Right ventricle myocardium superior (tissue), 1 donor: ENCODE measurements at regions not wholly inside any gene's neighbourhood (a gene's known extent, or its start where the extent isn't known, plus 50 kb on each side); places are given as distances from the start of the nearest gene placed in this dataset.

Experiments used
- ATAC-seq: fragments of 200-7000 bp; cut with Tn5 transposase; one replicate; pipeline ENCODE4 v1.9.1; 2020; ENCODE audit warnings: mild to moderate bottlenecking; ENCODE audit not compliant: poor library complexity
- DNase-seq: peaks from one replicate; pipeline ENCODE4 v3.0.0-alpha.2; 2020
- intact Hi-C: fragments of 100-400 bp; cut with DNase I; formaldehyde crosslinking; loops from one replicate; pipeline ENCODE4 v1.11.2; 2022
- donor health status: DM: no; HTN: yes; CAD: no; lungs with severe emphysema.

GRCh38 chr14:62064751-62065323 lies 302.6 kb downstream of the SNAPC1 start:
- ATAC-seq = no peak
- intact Hi-C loops = no loop called here

GRCh38 chr14:62066304-62066703 lies 304.1 kb downstream of the SNAPC1 start:
- intact Hi-C loops = no loop called here
- ATAC-seq (no peak), DNase-seq (no peak)

More at GRCh38 chr14:62064751-62065323, 302.6 kb downstream of the SNAPC1 start:
- DNase-seq = no peak

GRCh38 chr14:62071039-62071438 lies 308.8 kb downstream of the SNAPC1 start:
- DNase-seq (no peak), ATAC-seq (no peak)
- intact Hi-C loops = no loop called here

- intact Hi-C loops = no loop called here
Observed at GRCh38 chr14:62076368-62076767, 314.1 kb downstream of the SNAPC1 start.

GRCh38 chr14:62076825-62077605 lies 314.8 kb downstream of the SNAPC1 start:
- DNase-seq = no peak
- intact Hi-C loops = no loop called here
- ATAC-seq = no peak

More at GRCh38 chr14:62076368-62076767, 314.1 kb downstream of the SNAPC1 start:
- DNase-seq (no peak), ATAC-seq (no peak)

GRCh38 chr14:62077676-62078261 lies 315.5 kb downstream of the SNAPC1 start:
- intact Hi-C loops = no loop called here
- no peak for DNase-seq
- ATAC-seq = no peak

- intact Hi-C loops = no loop called here
- DNase-seq (no peak), ATAC-seq (no peak)
Observed at GRCh38 chr14:62079038-62079437, 316.8 kb downstream of the SNAPC1 start.

GRCh38 chr14:62081012-62081612 lies 318.9 kb downstream of the SNAPC1 start:
- ATAC-seq = no peak
- intact Hi-C loops = no loop called here
- no peak for DNase-seq

- ATAC-seq (no peak), DNase-seq (no peak)
- intact Hi-C loops = no loop called here
Observed at GRCh38 chr14:62081951-62082350, 319.7 kb downstream of the SNAPC1 start.

GRCh38 chr14:62082779-62083178 lies 320.6 kb downstream of the SNAPC1 start:
- ATAC-seq = no peak
- intact Hi-C loops = no loop called here
- no peak for DNase-seq

- intact Hi-C loops = no loop called here
- no peak for DNase-seq
Observed at GRCh38 chr14:62084020-62084419, 321.8 kb downstream of the SNAPC1 start.

GRCh38 chr14:62087191-62087590 lies 325.0 kb downstream of the SNAPC1 start:
- DNase-seq (no peak), ATAC-seq (no peak)
- intact Hi-C loops = no loop called here

More at GRCh38 chr14:62084020-62084419, 321.8 kb downstream of the SNAPC1 start:
- ATAC-seq = no peak

- intact Hi-C loops = no loop called here
- DNase-seq = no peak
Observed at GRCh38 chr14:62093736-62094135, 331.5 kb downstream of the SNAPC1 start.

GRCh38 chr14:62097072-62097471 lies 334.9 kb downstream of the SNAPC1 start:
- intact Hi-C loops = no loop called here
- no peak for DNase-seq
- no peak for ATAC-seq

More at GRCh38 chr14:62093736-62094135, 331.5 kb downstream of the SNAPC1 start:
- no peak for ATAC-seq

- no peak for DNase-seq
- no peak for ATAC-seq
- intact Hi-C loops = no loop called here
Observed at GRCh38 chr14:62097824-62098223, 335.6 kb downstream of the SNAPC1 start.

GRCh38 chr14:62098357-62098756 lies 336.1 kb downstream of the SNAPC1 start:
- no peak for DNase-seq
- intact Hi-C loops = no loop called here
- ATAC-seq = no peak

- ATAC-seq (no peak), DNase-seq (no peak)
- intact Hi-C loops = no loop called here
Observed at GRCh38 chr14:62099091-62099490, 336.9 kb downstream of the SNAPC1 start.

- intact Hi-C loops = no loop called here
- ATAC-seq (no peak), DNase-seq (no peak)
Observed at GRCh38 chr14:62101189-62101588, 339.0 kb downstream of the SNAPC1 start.

GRCh38 chr14:62101673-62102348 lies 339.6 kb downstream of the SNAPC1 start:
- ATAC-seq (no peak), DNase-seq (no peak)
- intact Hi-C loops = no loop called here
